C4-2B (cell line): ENCODE measurements at regions not wholly inside any gene's neighbourhood (a gene's known extent, or its start where the extent isn't known, plus 50 kb on each side); places are given as distances from the start of the nearest gene placed in this dataset.

Experiments
- H3K27ac ChIP-seq: fragments of 450-650 bp; 2 replicates; pipeline ENCODE4 v1.5.1; 2017
- ZFX ChIP-seq: fragments of 450-650 bp; IDR thresholded peaks from 2 replicates; pipeline ENCODE4 v1.6.1; 2017
- TF ChIP-seq, protein P1 (sequence below): fragments of 450-650 bp; conservative IDR thresholded peaks from 2 replicates; pipeline ENCODE4 v1.5.1; 2017; ENCODE audit warnings: mild to moderate bottlenecking

DNA sequence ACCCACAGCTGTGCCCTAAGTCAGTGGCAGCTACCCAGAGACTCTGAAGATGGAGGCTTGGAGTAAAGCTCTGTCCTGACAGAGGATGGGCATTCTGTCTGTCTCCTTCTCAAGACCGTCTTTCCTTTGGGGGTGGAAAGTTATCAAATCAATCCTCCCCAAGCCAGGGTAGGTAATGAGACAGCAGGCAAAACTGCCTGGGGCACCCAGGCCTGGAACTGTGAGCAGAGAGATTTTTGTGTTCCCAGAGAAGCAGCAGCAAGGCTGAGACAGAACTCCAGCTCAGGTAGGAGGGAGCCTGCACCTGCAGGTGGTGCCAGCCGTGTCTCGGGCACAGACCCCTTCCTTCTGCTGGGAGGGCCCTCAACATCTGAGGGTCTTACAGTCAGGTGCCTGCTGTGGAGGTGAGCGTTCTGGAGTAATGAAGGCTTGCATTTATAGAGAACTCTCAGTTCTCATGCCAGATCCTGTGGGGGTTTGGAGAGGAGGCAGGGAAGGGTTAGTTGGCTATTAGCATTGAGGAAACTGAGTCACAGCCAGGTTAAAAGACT lies 95.6 kb downstream of the RIPK4 start:
- H3K27ac ChIP-seq, result no peak overlapping the region
- TF ChIP-seq, protein P1, sequence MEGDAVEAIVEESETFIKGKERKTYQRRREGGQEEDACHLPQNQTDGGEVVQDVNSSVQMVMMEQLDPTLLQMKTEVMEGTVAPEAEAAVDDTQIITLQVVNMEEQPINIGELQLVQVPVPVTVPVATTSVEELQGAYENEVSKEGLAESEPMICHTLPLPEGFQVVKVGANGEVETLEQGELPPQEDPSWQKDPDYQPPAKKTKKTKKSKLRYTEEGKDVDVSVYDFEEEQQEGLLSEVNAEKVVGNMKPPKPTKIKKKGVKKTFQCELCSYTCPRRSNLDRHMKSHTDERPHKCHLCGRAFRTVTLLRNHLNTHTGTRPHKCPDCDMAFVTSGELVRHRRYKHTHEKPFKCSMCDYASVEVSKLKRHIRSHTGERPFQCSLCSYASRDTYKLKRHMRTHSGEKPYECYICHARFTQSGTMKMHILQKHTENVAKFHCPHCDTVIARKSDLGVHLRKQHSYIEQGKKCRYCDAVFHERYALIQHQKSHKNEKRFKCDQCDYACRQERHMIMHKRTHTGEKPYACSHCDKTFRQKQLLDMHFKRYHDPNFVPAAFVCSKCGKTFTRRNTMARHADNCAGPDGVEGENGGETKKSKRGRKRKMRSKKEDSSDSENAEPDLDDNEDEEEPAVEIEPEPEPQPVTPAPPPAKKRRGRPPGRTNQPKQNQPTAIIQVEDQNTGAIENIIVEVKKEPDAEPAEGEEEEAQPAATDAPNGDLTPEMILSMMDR, result no peak
- no peak for TF ChIP-seq ZFX

DNA sequence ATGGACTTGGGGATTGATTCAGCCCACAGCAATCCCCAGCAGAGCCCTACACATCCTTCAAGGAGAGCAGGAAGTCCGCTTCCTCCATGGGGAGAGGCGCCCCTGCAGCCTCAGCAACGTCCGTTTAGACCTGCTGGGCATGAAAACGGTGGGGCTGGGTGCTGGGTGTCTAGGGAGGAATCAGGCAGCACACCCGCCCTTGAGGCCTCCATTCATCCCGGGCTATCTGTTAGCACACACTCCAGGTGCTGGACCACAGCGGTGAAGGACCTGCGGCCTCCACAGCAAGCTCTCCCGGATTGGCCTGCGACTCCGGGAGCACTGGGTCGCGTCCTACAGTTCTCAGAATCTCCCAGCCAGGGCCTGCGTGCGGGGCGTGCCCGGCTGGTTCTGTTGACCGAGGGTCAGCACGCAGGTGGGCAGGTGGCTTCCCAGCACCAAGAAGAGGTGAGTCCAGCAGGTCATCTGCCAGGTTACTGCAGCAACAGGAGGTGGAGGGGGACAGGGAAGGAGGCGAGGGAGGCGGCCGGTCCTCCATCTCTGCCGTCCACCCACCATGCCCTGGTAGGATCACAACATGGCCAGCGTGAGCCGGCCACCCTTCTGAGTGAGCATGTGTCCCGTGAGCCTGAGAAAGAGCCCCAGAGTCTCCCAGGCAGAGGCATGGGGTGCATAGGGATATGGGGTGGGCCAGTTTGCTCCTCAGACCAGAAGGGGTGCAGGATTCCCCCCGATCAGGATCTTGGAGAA lies 96.6 kb downstream of the RIPK4 start:
- no peak for TF ChIP-seq ZFX
- TF ChIP-seq, protein P1, result no peak
- H3K27ac ChIP-seq, result no peak overlapping the region

DNA sequence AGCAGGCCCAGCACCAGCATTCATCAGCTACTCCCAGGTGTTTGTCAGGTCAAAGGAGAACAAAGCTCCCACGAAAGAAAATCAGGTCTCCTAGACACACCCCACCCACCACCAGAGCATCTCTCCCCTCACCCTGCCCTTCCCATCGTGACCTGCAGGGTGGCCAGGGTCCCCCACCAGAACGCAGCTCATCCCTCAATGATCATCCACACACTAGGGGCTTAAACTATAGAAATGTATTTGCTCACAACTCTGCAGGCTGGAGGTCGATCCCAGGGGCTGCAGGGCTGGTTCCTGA lies 97.4 kb downstream of the RIPK4 start:
- H3K27ac ChIP-seq, result no peak overlapping the region
- TF ChIP-seq, protein P1, result no peak
- TF ChIP-seq ZFX, result no peak

DNA sequence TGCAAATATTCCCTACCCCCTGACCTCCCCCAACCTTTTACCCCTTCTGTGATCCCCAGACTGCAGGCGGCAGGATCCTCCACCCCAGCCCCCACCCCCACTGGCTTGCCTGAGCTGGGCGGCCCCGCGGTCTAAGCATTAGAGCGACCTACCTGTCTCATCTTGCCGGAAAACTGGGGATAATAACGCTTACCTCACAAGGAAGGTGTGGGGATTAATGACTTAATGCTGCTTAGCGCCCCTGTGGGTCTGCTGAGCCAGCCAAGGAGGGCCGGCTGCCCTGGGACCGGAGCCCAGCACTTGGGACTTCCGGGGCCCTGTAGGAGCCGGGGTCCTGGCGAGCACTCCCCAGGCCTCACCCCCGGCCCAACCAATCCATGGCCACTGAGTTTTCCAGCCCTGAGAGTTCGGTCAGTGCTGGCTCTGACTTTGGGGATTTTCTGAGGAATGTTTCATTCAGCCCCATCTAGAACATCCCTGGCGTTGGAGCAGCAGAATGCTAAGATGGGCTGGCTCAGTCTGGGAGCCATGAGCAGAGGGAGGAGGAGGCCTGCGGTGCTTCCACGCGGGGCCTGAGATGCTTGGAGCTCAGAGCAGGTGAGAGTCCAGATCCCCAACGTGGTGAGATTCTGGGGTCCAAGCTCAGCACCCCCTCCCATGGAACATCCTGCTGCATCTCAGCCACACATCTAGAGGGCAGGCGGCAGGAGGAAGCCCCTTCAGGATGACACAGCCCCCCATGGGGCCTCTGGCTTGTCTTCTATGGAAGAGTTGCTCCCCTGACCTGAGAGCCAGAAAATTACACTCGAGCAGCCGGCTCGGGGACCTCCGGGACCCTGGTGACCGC lies 97.9 kb downstream of the RIPK4 start:
- no peak overlapping the region for H3K27ac ChIP-seq
- no peak for TF ChIP-seq ZFX
- TF ChIP-seq, protein P1, result no peak

DNA sequence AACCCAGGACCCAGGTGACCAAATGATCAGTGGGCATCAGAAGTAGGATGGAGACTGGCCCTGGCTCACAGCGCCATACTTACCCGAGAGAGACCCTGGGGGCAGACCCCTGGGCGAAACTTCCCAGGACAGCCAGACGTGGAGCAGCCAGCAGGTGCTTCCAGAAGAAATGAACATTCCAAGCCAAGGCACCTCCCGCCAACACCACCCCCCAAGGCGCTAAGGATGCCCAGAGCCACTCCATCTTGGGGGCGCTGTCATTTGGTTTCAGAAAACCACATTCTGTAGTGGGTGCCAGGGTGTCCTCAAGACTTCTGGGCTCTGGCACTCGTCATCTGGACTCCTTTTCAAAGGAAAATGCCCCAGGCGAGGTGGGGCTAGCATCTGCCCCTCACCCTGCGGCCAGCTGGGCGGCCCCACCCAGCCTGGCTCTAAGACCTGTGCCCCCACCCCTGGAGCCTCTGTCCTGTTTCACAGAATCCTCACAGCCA lies 98.8 kb downstream of the RIPK4 start:
- TF ChIP-seq, protein P1, result no peak
- no peak for TF ChIP-seq ZFX
- H3K27ac ChIP-seq, result no peak overlapping the region

DNA sequence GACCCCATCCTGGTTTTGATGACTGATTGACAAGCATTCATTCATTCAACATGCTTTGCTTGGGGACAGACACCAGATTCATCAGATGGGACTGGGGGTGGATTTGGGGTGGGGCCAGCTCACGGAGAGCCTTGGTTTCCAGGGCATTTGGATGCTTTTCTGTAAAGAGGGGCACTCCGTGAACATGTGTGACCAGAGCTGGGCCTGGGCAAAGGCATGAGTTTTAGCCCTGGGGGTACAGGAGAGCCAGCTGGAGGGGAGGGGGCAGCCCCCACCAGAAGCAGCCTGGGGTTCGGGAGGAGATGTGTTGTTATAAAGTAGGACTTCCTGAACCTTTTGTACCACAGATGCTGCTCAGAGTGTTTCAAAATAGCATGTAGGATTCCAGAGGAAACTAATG lies 99.7 kb downstream of the RIPK4 start:
- no peak for TF ChIP-seq ZFX
- TF ChIP-seq, protein P1, result no peak
- H3K27ac ChIP-seq, result no peak overlapping the region

DNA sequence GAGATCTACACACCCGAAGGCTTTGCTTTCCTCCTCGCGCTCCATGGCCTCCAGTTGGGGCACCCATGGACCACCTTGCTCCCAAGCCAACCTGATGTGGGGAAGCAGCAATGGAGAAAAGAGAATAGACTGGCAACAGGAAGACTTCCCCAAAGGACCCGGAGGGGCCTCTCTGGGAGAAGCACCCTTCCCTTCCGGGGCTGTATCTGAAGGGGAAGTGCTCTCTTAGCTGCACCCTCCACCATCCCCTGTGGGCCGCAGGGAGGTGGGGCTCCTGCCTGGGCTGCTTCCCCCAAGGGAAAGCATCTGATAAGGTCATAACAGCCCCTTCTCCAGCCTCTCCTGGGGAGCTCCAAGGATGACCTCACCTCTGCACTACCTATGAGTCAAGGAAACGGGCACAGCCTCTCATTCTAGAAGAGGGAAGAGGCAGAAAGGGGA lies 100.2 kb downstream of the RIPK4 start:
- no peak overlapping the region for H3K27ac ChIP-seq
- no peak for TF ChIP-seq ZFX
